Common myeloid progenitor, CD34-positive (primary cell): ENCODE measurements at regions not wholly inside any gene's neighbourhood (a gene's known extent, or its start where the extent isn't known, plus 50 kb on each side); places are given as distances from the start of the nearest gene placed in this dataset.

Source experiments
- CTCF ChIA-PET: fragments of 350-600 bp; sonication (Branson Sonifier 250); formaldehyde crosslinking; loops from one replicate; lab custom pipeline; 2021; ENCODE audit warnings: antibody characterized with exemption; lab: Charles Lee
- POLR2A ChIA-PET: fragments of 350-600 bp; sonication (Branson Sonifier 250); formaldehyde crosslinking; loops from one replicate; lab custom pipeline; 2021; ENCODE audit warnings: antibody characterized with exemption; lab: Charles Lee
- DNase-seq, 3 donors: peaks; one replicate each; pipeline versions ENCODE4 v3.0.0 to v3.0.0-alpha.2; 2013
- H3K27ac ChIP-seq, 2 experiments: 1 replicate in 1 of 2; 2 replicates in 1 of 2; pipeline ENCODE4 v1.7.0; 2013; ENCODE audit warnings: inconsistent platforms in 2 of 2, low read length in 2 of 2, mild to moderate bottlenecking in 2 of 2, low read depth in 1 of 2, moderate library complexity in 1 of 2; ENCODE audit not compliant: severe bottlenecking in 2 of 2, insufficient read depth in 1 of 2, poor library complexity in 1 of 2
- H3K27me3 ChIP-seq, 5 experiments: replicated peaks in 2 of 5; 1 replicate in 3 of 5; 2 replicates in 2 of 5; pipeline versions ENCODE4 v1.6.1 to v1.7.0; 2013; ENCODE audit warnings: low read length in 4 of 5, mild to moderate bottlenecking in 2 of 5, moderate library complexity in 2 of 5, inconsistent platforms in 1 of 5; ENCODE audit not compliant: insufficient read depth in 5 of 5, control insufficient read depth in 4 of 5
- H3K36me3 ChIP-seq, 4 experiments: 1 replicate in 2 of 4; 2 replicates in 2 of 4; pipeline versions ENCODE4 v1.6.1 to v1.7.0; 2013; ENCODE audit warnings: low read length in 3 of 4, control low read depth in 1 of 4, mild to moderate bottlenecking in 1 of 4; ENCODE audit not compliant: control insufficient read depth in 4 of 4, insufficient read depth in 4 of 4
- H3K4me1 ChIP-seq, 4 experiments: 1 replicate in 3 of 4; 2 replicates in 1 of 4; pipeline versions ENCODE4 v1.6.1 to v1.7.1; 2013; ENCODE audit warnings: low read length in 3 of 4, mild to moderate bottlenecking in 3 of 4, control low read depth in 1 of 4, inconsistent platforms in 1 of 4, moderate library complexity in 1 of 4; ENCODE audit not compliant: control insufficient read depth in 4 of 4, insufficient read depth in 4 of 4; ENCODE audit errors: control extremely low read depth in 1 of 4
- H3K4me3 ChIP-seq, 7 experiments: 1 replicate in 4 of 7; 2 replicates in 3 of 7; pipeline versions ENCODE4 v1.5.1 to v1.7.0; 2013; ENCODE audit warnings: mild to moderate bottlenecking in 7 of 7, low read length in 6 of 7, moderate library complexity in 6 of 7, inconsistent platforms in 2 of 7, low read depth in 2 of 7, control low read depth in 1 of 7; ENCODE audit not compliant: insufficient read depth in 4 of 7, control insufficient read depth in 1 of 7; ENCODE audit errors: extremely low read depth in 1 of 7
- H3K9me3 ChIP-seq, 5 experiments: 1 replicate in 4 of 5; 2 replicates in 1 of 5; pipeline versions ENCODE4 v1.6.1 to v1.7.1; 2013; ENCODE audit warnings: low read length in 4 of 5, mild to moderate bottlenecking in 2 of 5, inconsistent platforms in 1 of 5, low read depth in 1 of 5, moderate library complexity in 1 of 5; ENCODE audit not compliant: control insufficient read depth in 4 of 5, insufficient read depth in 2 of 5; ENCODE audit errors: control extremely low read depth in 1 of 5
- WGBS: methylation state at CpG from one replicate; pipeline ENCODE4 v1.1.5; 2013; ENCODE audit not compliant: insufficient coverage; 5-methylcytosine and 5-hydroxymethylcytosine counted together

DNA sequence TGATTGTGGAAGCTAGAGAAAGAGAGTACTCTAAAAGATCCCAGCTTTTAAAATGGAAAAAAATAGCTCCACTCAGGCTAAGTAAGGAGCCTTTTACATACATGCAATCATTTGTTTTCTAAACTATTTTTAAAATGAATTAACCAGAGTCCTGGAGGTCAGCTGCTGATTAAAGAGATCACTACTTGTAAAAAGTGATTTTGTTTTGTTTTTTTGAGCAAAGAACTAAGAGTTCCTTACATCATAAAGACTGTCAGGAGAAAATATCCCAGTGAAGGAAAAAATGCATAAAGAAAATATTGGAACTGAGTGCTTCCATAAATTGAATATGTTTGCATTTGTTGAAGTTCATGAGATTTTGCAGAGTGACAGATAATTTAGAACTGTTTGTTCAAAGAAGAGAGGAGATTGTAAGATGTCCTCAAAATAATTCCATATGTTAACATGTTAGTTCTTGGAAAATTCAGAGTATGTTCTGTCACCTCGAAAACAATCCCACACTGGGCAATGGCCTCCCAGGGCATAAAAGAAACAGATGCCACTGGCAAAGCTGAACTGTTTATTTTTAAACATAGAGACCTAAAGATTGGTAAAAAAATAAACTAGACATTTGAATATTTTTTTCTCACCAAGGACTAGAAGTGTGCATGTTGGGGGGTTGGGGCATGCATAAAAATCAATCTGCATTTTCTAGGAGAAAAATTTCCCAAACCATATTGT, 264.7 kb downstream of the NPR3 start:
- ChIA-PET POLR2A (no interaction called here), CTCF (no interaction called here)
- WGBS = 100% methylated on average over 1 of the region's 1 CpG
- Histone ChIP-seq H3K36me3 (no peaks in the 10 kb centered on the region), H3K9me3 (no peaks in the 10 kb centered on the region), H3K27me3 (no peaks in the 10 kb centered on the region), H3K4me1 (no peaks in the 10 kb centered on the region), H3K4me3 (no peak overlapping the region), H3K27ac (no peak overlapping the region)
- no peak for DNase-seq

DNA sequence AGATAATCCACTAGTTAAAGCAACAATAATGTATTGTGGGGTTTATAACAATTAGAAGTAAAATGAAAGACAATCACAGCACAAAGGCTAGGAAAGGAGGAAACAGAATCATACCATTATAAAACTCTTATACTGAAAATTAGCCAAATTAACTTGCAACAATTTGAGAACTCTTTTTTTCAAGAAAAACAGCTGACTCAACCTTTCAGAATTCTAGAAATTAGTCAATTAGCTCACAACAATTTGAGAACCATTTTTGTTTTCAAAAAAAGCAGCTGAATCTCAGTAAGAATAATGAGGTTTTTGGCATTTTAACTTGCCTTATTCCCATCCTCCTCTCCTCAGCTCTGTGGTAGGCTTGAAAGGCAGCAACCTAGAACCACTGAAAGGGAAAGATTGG, 269.9 kb downstream of the NPR3 start:
- ChIA-PET POLR2A (no interaction called here), CTCF (no interaction called here)
- no peaks in the 10 kb centered on the region for H3K27me3 ChIP-seq
- H3K36me3 ChIP-seq = no peaks in the 10 kb centered on the region
- no peak overlapping the region for H3K4me3 ChIP-seq
- no peak overlapping the region for H3K27ac ChIP-seq
- no peak for DNase-seq
- H3K9me3 ChIP-seq = no peaks in the 10 kb centered on the region
- H3K4me1 ChIP-seq = no peaks in the 10 kb centered on the region

DNA sequence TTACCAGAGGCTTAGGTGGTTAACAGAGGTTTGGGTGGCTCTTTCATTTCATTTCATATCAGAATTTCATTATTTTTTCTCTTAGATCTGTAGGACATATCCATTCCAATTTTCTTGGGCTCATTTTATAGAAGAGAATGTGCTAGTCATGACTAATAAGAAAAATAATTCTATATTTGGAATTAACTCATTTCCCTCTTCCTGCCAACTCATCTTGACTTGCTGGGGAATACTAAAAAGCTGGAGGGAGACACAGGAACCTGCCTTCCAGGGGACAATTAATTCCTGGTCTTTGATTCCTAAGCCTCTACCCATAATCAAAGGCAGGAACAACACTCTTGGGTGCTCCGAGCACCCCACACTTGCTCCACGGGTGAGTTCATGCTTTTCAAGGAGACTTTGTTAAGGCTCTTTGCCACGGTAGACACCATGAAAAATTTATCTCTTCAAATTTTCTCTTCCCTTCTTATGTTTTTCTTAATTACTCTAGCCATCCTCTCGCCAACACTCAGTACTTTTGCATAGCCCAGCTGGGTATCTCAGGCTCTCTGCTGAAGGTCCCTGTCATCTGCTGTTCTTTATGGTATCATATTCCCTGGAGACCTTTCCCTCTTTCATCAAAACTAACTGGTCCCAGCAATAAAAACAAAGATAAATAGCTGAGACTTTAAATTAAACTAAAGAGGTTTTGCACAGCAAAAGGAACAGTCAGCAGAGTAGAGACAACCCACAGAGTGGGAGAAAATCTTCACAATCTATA, 273.9 kb downstream of the NPR3 start:
- H3K27ac ChIP-seq = no peak overlapping the region
- no peak overlapping the region for H3K4me3 ChIP-seq
- no peaks in the 10 kb centered on the region for H3K36me3 ChIP-seq
- POLR2A ChIA-PET = no interaction called here
- no peaks in the 10 kb centered on the region for H3K9me3 ChIP-seq
- no peak for DNase-seq
- CTCF ChIA-PET = no interaction called here
- WGBS = 100% methylated on average over 4 of the region's 4 CpGs
- H3K27me3 ChIP-seq = no peaks in the 10 kb centered on the region
- no peaks in the 10 kb centered on the region for H3K4me1 ChIP-seq

DNA sequence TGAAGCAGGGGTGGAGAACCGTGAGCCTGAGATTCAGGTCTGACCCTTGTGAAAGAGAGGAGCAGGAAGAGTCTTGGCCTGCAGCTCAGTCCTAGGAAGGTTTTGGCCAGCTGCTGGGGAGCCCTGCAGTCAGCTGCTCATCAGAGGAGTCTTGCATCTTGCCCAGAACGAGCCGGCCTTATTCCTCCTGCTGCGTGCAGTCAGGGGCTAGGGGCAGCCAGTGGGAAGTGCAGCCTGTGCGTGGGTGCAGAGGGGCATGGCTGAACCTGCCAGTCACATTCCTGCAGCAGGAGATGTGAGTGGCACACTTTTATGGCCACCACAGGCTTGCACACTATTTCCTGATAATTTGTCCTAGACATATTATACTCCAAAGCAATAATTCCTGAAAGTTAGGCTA, 278.7 kb downstream of the NPR3 start:
- CTCF ChIA-PET = no interaction called here
- POLR2A ChIA-PET = no interaction called here
- no peak overlapping the region for H3K27ac ChIP-seq

DNA sequence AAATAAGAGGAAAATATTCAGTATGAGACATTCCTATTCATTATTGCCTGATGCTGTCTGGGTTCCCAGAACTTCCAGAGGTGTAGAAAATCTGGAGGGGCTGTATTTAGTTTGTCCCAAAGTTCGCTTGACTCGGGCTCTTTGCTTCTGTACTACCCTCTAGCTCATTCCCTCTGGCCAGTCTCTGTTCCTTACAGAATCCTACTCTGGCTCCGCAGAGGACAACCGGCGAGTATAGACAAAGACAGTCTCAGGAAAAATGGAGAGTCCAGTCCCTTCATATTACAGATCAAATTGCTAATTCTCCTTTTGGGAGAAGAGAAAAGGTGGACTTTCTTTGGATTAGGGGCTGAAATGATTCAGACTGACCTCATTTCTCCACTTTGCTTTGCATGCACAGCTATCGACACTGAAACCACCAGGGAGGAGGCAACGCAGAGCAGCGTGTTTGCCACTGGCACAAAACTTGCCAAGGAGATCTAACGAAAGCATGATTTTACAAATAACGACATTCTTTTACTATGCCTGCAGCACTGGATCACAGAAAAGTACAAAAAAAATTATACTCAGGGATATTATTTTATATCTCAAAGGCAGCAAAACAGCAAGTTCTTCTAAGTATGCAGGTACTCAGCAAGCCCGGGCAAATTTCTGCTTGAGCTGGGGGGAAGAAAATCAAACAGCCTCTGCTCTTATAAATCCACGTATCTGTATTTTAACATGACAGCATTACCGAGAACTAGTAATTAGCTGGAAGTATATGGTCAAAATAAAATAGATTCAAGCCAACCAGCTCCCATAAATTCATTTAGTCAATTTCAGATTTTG, 279.7 kb downstream of the NPR3 start:
- no peak overlapping the region for H3K27ac ChIP-seq
- H3K4me1 ChIP-seq = no peaks in the 10 kb centered on the region
- no peaks in the 10 kb centered on the region for H3K27me3 ChIP-seq
- H3K36me3 ChIP-seq = no peaks in the 10 kb centered on the region
- ChIA-PET CTCF (no interaction called here), POLR2A (no interaction called here)
- DNase-seq = no peak
- no peaks in the 10 kb centered on the region for H3K9me3 ChIP-seq
- H3K4me3 ChIP-seq = no peak overlapping the region
- 100% methylated on average over 7 of the region's 13 CpGs for WGBS

More for the DNA sequence above, 278.7 kb downstream of the NPR3 start:
- H3K27me3 ChIP-seq = no peaks in the 10 kb centered on the region
- no peak for DNase-seq
- H3K9me3 ChIP-seq = no peaks in the 10 kb centered on the region
- no peaks in the 10 kb centered on the region for H3K4me1 ChIP-seq
- WGBS = 100% methylated on average over 3 of the region's 5 CpGs
- H3K36me3 ChIP-seq = no peaks in the 10 kb centered on the region
- H3K4me3 ChIP-seq = no peak overlapping the region

DNA sequence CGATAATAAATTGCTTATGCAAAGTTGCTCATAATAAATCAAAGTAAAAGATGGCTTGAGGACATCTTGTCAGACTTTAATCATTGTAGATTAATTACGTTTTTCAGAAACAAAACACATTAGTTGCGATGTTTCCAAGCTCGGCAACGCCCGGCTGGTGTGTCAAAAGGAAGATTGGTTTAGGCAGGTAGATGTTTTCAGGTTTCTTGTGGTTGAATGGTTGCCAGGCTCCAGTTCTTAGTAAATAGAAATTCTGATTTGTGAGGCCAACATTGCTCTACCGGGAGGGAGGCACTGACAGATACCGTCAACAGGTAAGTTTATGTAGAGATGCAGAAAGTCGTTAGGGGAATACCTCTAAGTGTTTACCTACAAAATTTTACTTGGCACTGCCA, 280.3 kb downstream of the NPR3 start:
- Histone ChIP-seq H3K27me3 (no peaks in the 10 kb centered on the region), H3K36me3 (no peaks in the 10 kb centered on the region), H3K27ac (no peak overlapping the region), H3K4me1 (no peaks in the 10 kb centered on the region), H3K9me3 (no peaks in the 10 kb centered on the region), H3K4me3 (no peak overlapping the region)
- POLR2A ChIA-PET = no interaction called here
- CTCF ChIA-PET = no interaction called here
- 96% methylated on average over 5 of the region's 9 CpGs for WGBS
- DNase-seq = no peak

DNA sequence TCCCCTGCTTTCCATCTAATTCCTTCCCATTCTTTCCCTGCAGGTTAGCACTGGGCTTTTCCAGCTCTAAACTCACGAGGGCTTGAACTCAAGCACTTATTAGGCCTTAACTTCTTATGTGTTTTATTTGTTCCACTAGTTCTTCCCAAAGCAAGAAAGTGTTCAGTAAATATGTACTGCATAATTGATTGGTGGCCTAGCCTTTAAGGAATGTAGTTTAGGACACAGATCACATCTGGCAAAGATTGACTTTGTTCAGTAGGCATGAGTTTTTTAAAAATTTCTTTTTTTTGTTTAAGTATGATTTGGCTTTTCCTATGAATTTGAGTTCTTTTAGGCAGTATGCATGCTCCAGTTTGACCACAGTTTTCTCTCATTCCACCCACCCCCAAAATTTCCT, 285.2 kb downstream of the NPR3 start:
- Histone ChIP-seq H3K27me3 (no peaks in the 10 kb centered on the region), H3K9me3 (peaks cover 0 to 4% (median 0%) of the 10 kb centered on the region in 5 experiments), H3K36me3 (no peaks in the 10 kb centered on the region), H3K4me3 (no peak overlapping the region), H3K4me1 (no peaks in the 10 kb centered on the region), H3K27ac (no peak overlapping the region)
- ChIA-PET POLR2A (no interaction called here), CTCF (no interaction called here)
- WGBS = 100% methylated on average over 1 of the region's 1 CpG
- DNase-seq = no peak
